ENCODE measurements at regions not wholly inside any gene's neighbourhood (a gene's known extent, or its start where the extent isn't known, plus 50 kb on each side); places are given as distances from the start of the nearest gene placed in this dataset.

- no peak overlapping the region for H3K27ac ChIP-seq (ENCODE audit: insufficient read depth in 1 of 2, low read depth in 1 of 2, low read length in 2 of 2, poor library complexity in 1 of 2, severe bottlenecking in 2 of 2)
- no peaks in the 10 kb centered on the region for H3K9me3 ChIP-seq (ENCODE audit: control extremely low read depth in 1 of 5, control insufficient read depth in 4 of 5, insufficient read depth in 2 of 5, low read depth in 1 of 5, low read length in 4 of 5)
- H3K4me3 ChIP-seq (ENCODE audit: control insufficient read depth in 1 of 7, extremely low read depth in 1 of 7, insufficient read depth in 4 of 7, low read depth in 2 of 7, low read length in 6 of 7) = no peak overlapping the region
- no CpG with 5 or more reads among the region's 4 CpGs for WGBS (ENCODE audit: insufficient coverage)
- H3K4me1 ChIP-seq (ENCODE audit: control extremely low read depth in 1 of 4, control insufficient read depth in 4 of 4, insufficient read depth in 4 of 4, low read length in 3 of 4) = no peaks in the 10 kb centered on the region
- no peaks in the 10 kb centered on the region for H3K36me3 ChIP-seq (ENCODE audit: control insufficient read depth in 4 of 4, insufficient read depth in 4 of 4, low read length in 3 of 4)
- peaks cover 0 to 29% (median 3%) of the 10 kb centered on the region in 5 experiments for H3K27me3 ChIP-seq (replicated peaks in 2 of 5; ENCODE audit: control insufficient read depth in 4 of 5, insufficient read depth in 5 of 5, low read length in 4 of 5)
- DNase-seq = no peak
- ChIA-PET CTCF (interaction anchor here (2.8 kb wide), 1 partner anchor 402 kb away, joined by 8 read pairs; no protein-coding TSS in a partner anchor), POLR2A (no interaction called here)
These were observed 86.3 kb downstream of the RTL9 start for GRCh38 chrX:110444996-110445395.

- Histone ChIP-seq H3K36me3 (ENCODE audit: control insufficient read depth in 4 of 4, insufficient read depth in 4 of 4, low read length in 3 of 4) (no peaks in the 10 kb centered on the region), H3K9me3 (ENCODE audit: control extremely low read depth in 1 of 5, control insufficient read depth in 4 of 5, insufficient read depth in 2 of 5, low read depth in 1 of 5, low read length in 4 of 5) (no peaks in the 10 kb centered on the region), H3K27me3 (replicated peaks in 2 of 5; ENCODE audit: control insufficient read depth in 4 of 5, insufficient read depth in 5 of 5, low read length in 4 of 5) (peaks cover 0 to 27% (median 3%) of the 10 kb centered on the region in 5 experiments), H3K27ac (ENCODE audit: insufficient read depth in 1 of 2, low read depth in 1 of 2, low read length in 2 of 2, poor library complexity in 1 of 2, severe bottlenecking in 2 of 2) (no peak overlapping the region), H3K4me1 (ENCODE audit: control extremely low read depth in 1 of 4, control insufficient read depth in 4 of 4, insufficient read depth in 4 of 4, low read length in 3 of 4) (no peaks in the 10 kb centered on the region), H3K4me3 (ENCODE audit: control insufficient read depth in 1 of 7, extremely low read depth in 1 of 7, insufficient read depth in 4 of 7, low read depth in 2 of 7, low read length in 6 of 7) (no peak overlapping the region)
- ChIA-PET CTCF (interaction anchor here (1.1 to 3.6 kb wide), 3 partner anchors 398 to 401 kb away, joined by 3 to 25 read pairs (median 3); no protein-coding TSS in a partner anchor), POLR2A (no interaction called here)
- 72% methylated on average over 4 of the region's 10 CpGs for WGBS (ENCODE audit: insufficient coverage)
- no peak for DNase-seq
These were observed 89.8 kb downstream of the RTL9 start for GRCh38 chrX:110448459-110448858.

DNA sequence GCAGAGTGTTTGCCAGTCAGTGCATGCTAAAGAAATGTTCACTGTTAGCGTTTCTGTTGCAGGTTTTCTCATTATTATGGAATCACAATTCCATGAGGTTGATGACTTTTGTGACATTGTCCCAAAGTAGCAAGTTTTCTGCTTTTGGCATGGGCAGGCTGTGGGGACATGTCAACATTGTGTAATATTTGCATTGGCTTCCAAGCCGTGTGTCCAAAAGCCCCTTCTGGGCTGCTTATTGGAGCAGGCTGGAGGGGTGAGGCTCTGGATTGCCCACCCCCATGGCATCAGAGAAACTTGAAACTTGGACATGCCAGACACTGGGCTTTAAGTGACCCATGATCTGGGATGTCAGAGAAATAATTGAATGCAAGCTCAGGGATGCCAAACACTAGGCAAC, 90.7 kb downstream of the RTL9 start:
- Histone ChIP-seq H3K4me3 (ENCODE audit: control insufficient read depth in 1 of 7, extremely low read depth in 1 of 7, insufficient read depth in 4 of 7, low read depth in 2 of 7, low read length in 6 of 7) (no peak overlapping the region), H3K27me3 (replicated peaks in 2 of 5; ENCODE audit: control insufficient read depth in 4 of 5, insufficient read depth in 5 of 5, low read length in 4 of 5) (peaks cover 0 to 26% (median under 1%) of the 10 kb centered on the region in 5 experiments), H3K4me1 (ENCODE audit: control extremely low read depth in 1 of 4, control insufficient read depth in 4 of 4, insufficient read depth in 4 of 4, low read length in 3 of 4) (no peaks in the 10 kb centered on the region), H3K9me3 (ENCODE audit: control extremely low read depth in 1 of 5, control insufficient read depth in 4 of 5, insufficient read depth in 2 of 5, low read depth in 1 of 5, low read length in 4 of 5) (no peaks in the 10 kb centered on the region), H3K36me3 (ENCODE audit: control insufficient read depth in 4 of 4, insufficient read depth in 4 of 4, low read length in 3 of 4) (no peaks in the 10 kb centered on the region), H3K27ac (ENCODE audit: insufficient read depth in 1 of 2, low read depth in 1 of 2, low read length in 2 of 2, poor library complexity in 1 of 2, severe bottlenecking in 2 of 2) (no peak overlapping the region)
- 69% methylated on average over 2 of the region's 2 CpGs for WGBS (ENCODE audit: insufficient coverage)
- no peak for DNase-seq
- ChIA-PET POLR2A (no interaction called here), CTCF (interaction anchor here (3.6 kb wide), 1 partner anchor 400 kb away, joined by 25 read pairs; no protein-coding TSS in a partner anchor)

DNA sequence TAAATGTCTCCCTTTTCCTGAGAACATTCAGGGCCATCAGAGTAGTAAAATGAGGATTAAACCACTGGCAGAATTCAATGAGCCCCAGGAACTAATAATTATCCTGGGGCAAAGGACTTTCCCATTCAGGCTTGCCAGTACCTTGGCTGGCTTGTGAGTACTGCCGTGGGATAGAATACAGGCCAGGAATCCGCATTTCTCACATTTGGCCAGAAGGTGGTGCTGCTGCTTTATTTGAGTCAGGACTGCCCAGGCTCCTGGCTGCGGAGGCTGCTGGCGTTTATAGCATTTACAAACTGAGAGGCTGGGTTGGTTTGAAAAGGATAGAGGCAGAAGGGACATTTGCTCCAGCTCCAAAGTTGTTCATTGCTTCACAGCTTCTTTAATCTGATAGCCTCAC, 91.4 kb downstream of the RTL9 start:
- CTCF ChIA-PET = interaction anchor here (3.6 kb wide), 1 partner anchor 399 kb away, joined by 25 read pairs; no protein-coding TSS in a partner anchor
- peak; percentile 42 to 79 (median 69) for DNase-seq

DNA sequence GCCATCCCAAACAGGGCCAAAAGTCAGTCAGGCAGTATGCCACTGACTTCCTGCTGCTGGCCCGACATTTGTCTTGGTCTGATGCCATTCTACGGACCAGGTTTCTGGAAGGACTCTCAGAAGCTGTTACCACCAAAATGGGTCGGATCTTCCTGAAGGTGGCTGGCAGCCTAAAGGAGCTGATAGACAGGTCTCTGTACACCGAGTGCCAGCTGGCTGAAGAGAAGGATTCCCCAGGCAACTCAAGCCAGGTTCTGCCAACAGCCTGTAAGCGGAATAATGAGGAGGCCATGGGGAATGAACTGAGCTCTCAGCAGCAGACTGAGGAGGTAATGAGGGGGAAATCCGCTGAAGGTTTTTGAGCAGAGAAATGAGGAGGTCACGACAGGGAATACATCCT, 95.7 kb downstream of the RTL9 start:
- WGBS (ENCODE audit: insufficient coverage) = 94% methylated on average over 6 of the region's 7 CpGs

More for the DNA sequence above, 91.4 kb downstream of the RTL9 start:
- Histone ChIP-seq H3K9me3 (ENCODE audit: control extremely low read depth in 1 of 5, control insufficient read depth in 4 of 5, insufficient read depth in 2 of 5, low read depth in 1 of 5, low read length in 4 of 5) (no peaks in the 10 kb centered on the region), H3K27ac (ENCODE audit: insufficient read depth in 1 of 2, low read depth in 1 of 2, low read length in 2 of 2, poor library complexity in 1 of 2, severe bottlenecking in 2 of 2) (no peak overlapping the region), H3K36me3 (ENCODE audit: control insufficient read depth in 4 of 4, insufficient read depth in 4 of 4, low read length in 3 of 4) (no peaks in the 10 kb centered on the region), H3K4me1 (ENCODE audit: control extremely low read depth in 1 of 4, control insufficient read depth in 4 of 4, insufficient read depth in 4 of 4, low read length in 3 of 4) (no peaks in the 10 kb centered on the region), H3K27me3 (replicated peaks in 2 of 5; ENCODE audit: control insufficient read depth in 4 of 5, insufficient read depth in 5 of 5, low read length in 4 of 5) (peaks cover 0 to 23% (median 0%) of the 10 kb centered on the region in 5 experiments), H3K4me3 (ENCODE audit: control insufficient read depth in 1 of 7, extremely low read depth in 1 of 7, insufficient read depth in 4 of 7, low read depth in 2 of 7, low read length in 6 of 7) (no peak overlapping the region)
- 0% methylated on average over 3 of the region's 4 CpGs for WGBS (ENCODE audit: insufficient coverage)
- POLR2A ChIA-PET = no interaction called here

DNA sequence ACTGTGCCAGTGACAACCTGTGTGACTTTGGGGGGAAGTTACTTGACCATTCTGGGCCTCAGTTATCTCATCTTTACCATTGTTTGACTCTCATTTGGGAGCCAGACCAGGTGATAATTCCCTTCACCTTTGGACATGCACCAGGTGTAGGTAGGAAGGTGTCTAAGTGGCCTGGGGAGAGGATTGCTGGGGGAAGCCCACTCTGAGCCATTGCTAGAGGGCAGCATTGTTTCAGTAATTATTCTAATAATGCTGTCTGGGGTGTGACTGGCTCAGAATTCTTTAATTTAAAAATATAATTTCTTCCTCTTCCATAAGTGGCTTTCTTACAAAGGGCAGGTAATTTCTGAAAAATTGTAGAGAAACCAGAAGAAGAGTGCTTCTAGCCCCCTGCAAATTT, 104.3 kb downstream of the RTL9 start:
- ChIA-PET CTCF (no interaction called here), POLR2A (no interaction called here)
- H3K9me3 ChIP-seq (ENCODE audit: control extremely low read depth in 1 of 5, control insufficient read depth in 4 of 5, insufficient read depth in 2 of 5, low read depth in 1 of 5, low read length in 4 of 5) = no peaks in the 10 kb centered on the region
- H3K27me3 ChIP-seq (replicated peaks in 2 of 5; ENCODE audit: control insufficient read depth in 4 of 5, insufficient read depth in 5 of 5, low read length in 4 of 5) = peaks cover 0 to 2% (median 0%) of the 10 kb centered on the region in 5 experiments
- no peaks in the 10 kb centered on the region for H3K4me1 ChIP-seq (ENCODE audit: control extremely low read depth in 1 of 4, control insufficient read depth in 4 of 4, insufficient read depth in 4 of 4, low read length in 3 of 4)
- peak in 1 of 3 donors; percentile 7 for DNase-seq
- H3K36me3 ChIP-seq (ENCODE audit: control insufficient read depth in 4 of 4, insufficient read depth in 4 of 4, low read length in 3 of 4) = no peaks in the 10 kb centered on the region
- H3K27ac ChIP-seq (ENCODE audit: insufficient read depth in 1 of 2, low read depth in 1 of 2, low read length in 2 of 2, poor library complexity in 1 of 2, severe bottlenecking in 2 of 2) = no peak overlapping the region
- H3K4me3 ChIP-seq (ENCODE audit: control insufficient read depth in 1 of 7, extremely low read depth in 1 of 7, insufficient read depth in 4 of 7, low read depth in 2 of 7, low read length in 6 of 7) = no peak overlapping the region

More for the DNA sequence above, 95.7 kb downstream of the RTL9 start:
- POLR2A ChIA-PET = no interaction called here
- no peak for DNase-seq
- H3K36me3 ChIP-seq (ENCODE audit: control insufficient read depth in 4 of 4, insufficient read depth in 4 of 4, low read length in 3 of 4) = no peaks in the 10 kb centered on the region
- H3K9me3 ChIP-seq (ENCODE audit: control extremely low read depth in 1 of 5, control insufficient read depth in 4 of 5, insufficient read depth in 2 of 5, low read depth in 1 of 5, low read length in 4 of 5) = no peaks in the 10 kb centered on the region
- CTCF ChIA-PET = interaction anchor here (1.2 kb wide), 1 partner anchor 392 kb away, joined by 3 read pairs; no protein-coding TSS in a partner anchor
- H3K27ac ChIP-seq (ENCODE audit: insufficient read depth in 1 of 2, low read depth in 1 of 2, low read length in 2 of 2, poor library complexity in 1 of 2, severe bottlenecking in 2 of 2) = no peak overlapping the region
- H3K4me1 ChIP-seq (ENCODE audit: control extremely low read depth in 1 of 4, control insufficient read depth in 4 of 4, insufficient read depth in 4 of 4, low read length in 3 of 4) = no peaks in the 10 kb centered on the region
- H3K27me3 ChIP-seq (replicated peaks in 2 of 5; ENCODE audit: control insufficient read depth in 4 of 5, insufficient read depth in 5 of 5, low read length in 4 of 5) = peaks cover 0 to 12% (median 0%) of the 10 kb centered on the region in 5 experiments
- no peak overlapping the region for H3K4me3 ChIP-seq (ENCODE audit: control insufficient read depth in 1 of 7, extremely low read depth in 1 of 7, insufficient read depth in 4 of 7, low read depth in 2 of 7, low read length in 6 of 7)

DNA sequence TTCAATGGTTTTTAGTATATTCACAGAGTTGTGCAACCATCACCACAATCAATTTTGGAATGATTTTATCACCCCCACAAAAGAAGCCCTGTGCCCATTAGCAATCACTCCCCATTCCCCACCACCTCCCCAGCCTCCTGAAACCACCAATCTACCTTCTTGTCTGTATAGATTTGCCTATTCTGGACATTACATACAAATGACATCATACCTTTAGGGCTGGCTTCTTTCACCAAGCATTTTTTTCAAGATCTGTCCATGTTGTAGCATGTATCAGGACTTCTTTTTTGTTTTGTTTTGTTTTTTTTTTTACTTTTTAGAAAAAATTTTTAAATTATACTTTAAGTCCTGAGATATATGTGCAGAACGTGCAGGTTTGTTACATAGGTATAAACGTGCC, 108.1 kb downstream of the RTL9 start:
- H3K27ac ChIP-seq (ENCODE audit: insufficient read depth in 1 of 2, low read depth in 1 of 2, low read length in 2 of 2, poor library complexity in 1 of 2, severe bottlenecking in 2 of 2) = no peak overlapping the region
- no peaks in the 10 kb centered on the region for H3K9me3 ChIP-seq (ENCODE audit: control extremely low read depth in 1 of 5, control insufficient read depth in 4 of 5, insufficient read depth in 2 of 5, low read depth in 1 of 5, low read length in 4 of 5)
- POLR2A ChIA-PET = no interaction called here
- H3K4me3 ChIP-seq (ENCODE audit: control insufficient read depth in 1 of 7, extremely low read depth in 1 of 7, insufficient read depth in 4 of 7, low read depth in 2 of 7, low read length in 6 of 7) = no peak overlapping the region
- no peaks in the 10 kb centered on the region for H3K4me1 ChIP-seq (ENCODE audit: control extremely low read depth in 1 of 4, control insufficient read depth in 4 of 4, insufficient read depth in 4 of 4, low read length in 3 of 4)
- no peaks in the 10 kb centered on the region for H3K27me3 ChIP-seq (replicated peaks in 2 of 5; ENCODE audit: control insufficient read depth in 4 of 5, insufficient read depth in 5 of 5, low read length in 4 of 5)
- DNase-seq = no peak
- CTCF ChIA-PET = no interaction called here
- H3K36me3 ChIP-seq (ENCODE audit: control insufficient read depth in 4 of 4, insufficient read depth in 4 of 4, low read length in 3 of 4) = no peaks in the 10 kb centered on the region
- WGBS (ENCODE audit: insufficient coverage) = no CpG with 5 or more reads among the region's 2 CpGs

Data from common myeloid progenitor, CD34-positive (primary cell).